ENCODE measurements at regions not wholly inside any gene's neighbourhood (a gene's known extent, or its start where the extent isn't known, plus 50 kb on each side); places are given as distances from the start of the nearest gene placed in this dataset.

DNA sequence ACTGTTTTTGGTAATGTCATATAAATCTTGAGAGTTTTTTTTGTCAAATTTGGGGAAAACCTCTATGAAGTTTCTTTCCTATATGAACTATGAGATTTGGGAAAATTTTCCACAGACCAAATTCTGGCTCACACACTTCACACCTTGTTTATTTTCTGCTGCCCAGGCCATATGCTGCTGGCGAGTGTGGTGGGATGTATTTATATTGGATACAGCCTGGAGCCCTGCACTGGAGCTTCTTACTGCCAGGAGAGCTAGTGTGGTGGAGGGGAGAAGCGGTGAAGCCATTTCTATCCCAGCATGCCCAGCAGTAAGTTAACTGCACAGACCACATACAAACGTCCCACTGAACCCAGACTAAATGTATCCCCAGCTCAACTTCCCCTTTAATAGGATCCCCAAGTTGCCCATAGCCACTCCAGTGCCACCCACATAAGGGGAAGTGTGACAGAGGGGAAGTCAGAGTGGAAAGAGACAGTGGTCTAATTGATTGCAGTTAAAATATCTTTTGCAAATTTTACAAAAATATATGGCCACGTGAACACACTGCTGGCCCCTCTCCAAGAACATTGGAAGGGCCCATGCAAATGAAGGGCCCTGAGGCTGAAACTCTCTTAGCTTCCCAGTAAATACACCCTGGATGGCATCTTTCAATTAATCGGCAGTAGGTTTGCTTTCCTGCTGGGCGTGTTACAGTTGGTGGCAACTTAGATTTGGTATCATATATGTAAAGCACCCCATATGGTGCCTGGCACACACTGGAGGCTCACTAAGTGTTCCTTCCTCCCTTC is 146.6 kb upstream of the ITGA6 start:
- Histone ChIP-seq H3K4me1 (ENCODE audit: control insufficient read depth in 2 of 3, insufficient read depth in 2 of 3, low read depth in 1 of 3, low read length in 3 of 3) (peaks cover 0 to 4% (median 0%) of the 10 kb centered on the region in 3 donors), H3K36me3 (ENCODE audit: control insufficient read depth in 2 of 3, insufficient read depth in 3 of 3, low read length in 3 of 3) (no peaks in the 10 kb centered on the region), H3K27ac (ENCODE audit: low read depth in 2 of 2, low read length in 2 of 2) (no peak overlapping the region), H3K27me3 (ENCODE audit: control insufficient read depth, insufficient read depth, low read length) (no peaks in the 10 kb centered on the region), H3K9ac (ENCODE audit: low read length in 3 of 3) (no peak overlapping the region), H3K4me3 (ENCODE audit: low read length in 3 of 3) (no peak overlapping the region), H3K9me3 (ENCODE audit: control insufficient read depth in 2 of 3, insufficient read depth in 1 of 3, low read length in 3 of 3) (peaks cover 0 to 4% (median 0%) of the 10 kb centered on the region in 3 donors)
- DNase-seq (no peak), FAIRE-seq (no peak)
- intact Hi-C loops (cut with DNase I): no loop called here
- TF ChIP-seq CTCF (IDR thresholded peaks at IDR 0.05; ENCODE audit: borderline replicate concordance, extremely low read depth, insufficient read depth): no peak

DNA sequence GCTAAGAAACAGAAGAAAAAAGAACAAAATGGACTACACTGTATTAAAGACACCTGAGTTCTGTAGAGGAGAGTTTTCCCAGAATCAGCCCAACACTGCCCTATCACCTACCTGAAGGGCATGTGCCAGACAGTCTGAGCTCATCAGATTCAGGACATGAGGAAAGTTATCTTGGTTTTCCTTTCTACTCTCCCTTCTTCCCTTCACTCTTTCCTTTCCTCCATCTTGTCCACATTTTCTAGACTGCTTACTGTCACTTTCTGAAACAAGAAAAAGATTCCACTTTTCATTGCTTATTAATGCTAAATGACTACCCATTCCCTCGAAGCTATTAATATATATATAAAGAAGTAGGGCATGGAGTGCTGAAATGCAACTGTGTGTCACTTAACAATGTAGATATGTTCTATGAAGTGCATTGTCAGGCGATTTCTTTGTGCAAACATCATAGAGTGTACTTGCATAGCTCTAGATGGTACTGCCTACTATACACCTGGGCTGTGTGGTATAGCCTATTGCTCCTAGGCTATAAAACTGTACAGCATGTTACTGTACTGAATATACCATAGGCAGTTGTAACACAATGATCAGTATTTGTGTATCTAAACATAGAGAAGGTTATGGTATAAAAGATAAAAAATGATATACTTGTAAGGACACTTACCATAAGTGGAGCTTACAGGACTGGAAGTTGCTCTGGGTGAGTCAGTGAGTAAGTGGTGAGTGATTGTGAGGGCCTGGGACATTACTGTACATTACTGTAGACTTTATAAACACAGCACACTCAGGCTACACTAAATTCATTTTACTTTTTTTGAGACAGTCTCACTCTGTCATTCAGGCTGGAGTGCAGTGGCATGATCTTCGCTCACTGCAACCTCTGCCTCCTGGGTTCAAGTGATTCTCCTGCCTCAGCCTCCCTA is 145.5 kb upstream of the ITGA6 start:
- no peak for TF ChIP-seq CTCF (IDR thresholded peaks at IDR 0.05; ENCODE audit: borderline replicate concordance, extremely low read depth, insufficient read depth)
- intact Hi-C loops (cut with DNase I): no loop called here
- Histone ChIP-seq H3K4me1 (ENCODE audit: control insufficient read depth in 2 of 3, insufficient read depth in 2 of 3, low read depth in 1 of 3, low read length in 3 of 3) (peaks cover 0 to 4% (median 0%) of the 10 kb centered on the region in 3 donors), H3K27ac (ENCODE audit: low read depth in 2 of 2, low read length in 2 of 2) (no peak overlapping the region), H3K9me3 (ENCODE audit: control insufficient read depth in 2 of 3, insufficient read depth in 1 of 3, low read length in 3 of 3) (peaks cover 0 to 2% (median 0%) of the 10 kb centered on the region in 3 donors), H3K4me3 (ENCODE audit: low read length in 3 of 3) (no peak overlapping the region), H3K9ac (ENCODE audit: low read length in 3 of 3) (no peak overlapping the region), H3K27me3 (ENCODE audit: control insufficient read depth, insufficient read depth, low read length) (no peaks in the 10 kb centered on the region), H3K36me3 (ENCODE audit: control insufficient read depth in 2 of 3, insufficient read depth in 3 of 3, low read length in 3 of 3) (no peaks in the 10 kb centered on the region)
- no peak for DNase-seq
- FAIRE-seq: no peak

DNA sequence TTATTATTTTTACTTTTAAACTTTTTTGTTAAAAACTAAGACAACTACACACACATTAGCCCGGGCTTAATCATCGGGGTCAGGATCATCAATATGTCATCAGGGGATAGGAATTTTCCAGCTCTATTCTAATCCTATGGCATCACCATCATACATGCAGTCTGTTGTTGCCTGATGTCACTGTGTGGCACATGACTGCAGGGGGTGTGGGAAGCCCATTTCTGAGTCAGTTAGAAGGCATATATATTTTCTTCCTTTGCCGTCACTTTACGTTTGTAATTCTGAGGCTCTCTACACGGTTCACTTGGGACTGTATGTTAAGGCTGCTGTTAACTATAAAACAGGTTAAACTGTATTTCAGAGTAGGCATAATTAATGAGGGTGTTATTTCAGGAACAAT is 144.4 kb upstream of the ITGA6 start:
- Histone ChIP-seq H3K9me3 (ENCODE audit: control insufficient read depth in 2 of 3, insufficient read depth in 1 of 3, low read length in 3 of 3) (no peaks in the 10 kb centered on the region), H3K27ac (ENCODE audit: low read depth in 2 of 2, low read length in 2 of 2) (no peak overlapping the region), H3K36me3 (ENCODE audit: control insufficient read depth in 2 of 3, insufficient read depth in 3 of 3, low read length in 3 of 3) (no peaks in the 10 kb centered on the region), H3K9ac (ENCODE audit: low read length in 3 of 3) (no peak overlapping the region), H3K4me1 (ENCODE audit: control insufficient read depth in 2 of 3, insufficient read depth in 2 of 3, low read depth in 1 of 3, low read length in 3 of 3) (peaks cover 0 to 4% (median 0%) of the 10 kb centered on the region in 3 donors), H3K27me3 (ENCODE audit: control insufficient read depth, insufficient read depth, low read length) (no peaks in the 10 kb centered on the region), H3K4me3 (ENCODE audit: low read length in 3 of 3) (no peak overlapping the region)
- intact Hi-C loops (cut with DNase I): no loop called here
- no peak for FAIRE-seq
- peak in 1 of 5 donors; percentile 16 for DNase-seq
- no peak for TF ChIP-seq CTCF (IDR thresholded peaks at IDR 0.05; ENCODE audit: borderline replicate concordance, extremely low read depth, insufficient read depth)
